ENCODE measurements at regions not wholly inside any gene's neighbourhood (a gene's known extent, or its start where the extent isn't known, plus 50 kb on each side); places are given as distances from the start of the nearest gene placed in this dataset.

DNA sequence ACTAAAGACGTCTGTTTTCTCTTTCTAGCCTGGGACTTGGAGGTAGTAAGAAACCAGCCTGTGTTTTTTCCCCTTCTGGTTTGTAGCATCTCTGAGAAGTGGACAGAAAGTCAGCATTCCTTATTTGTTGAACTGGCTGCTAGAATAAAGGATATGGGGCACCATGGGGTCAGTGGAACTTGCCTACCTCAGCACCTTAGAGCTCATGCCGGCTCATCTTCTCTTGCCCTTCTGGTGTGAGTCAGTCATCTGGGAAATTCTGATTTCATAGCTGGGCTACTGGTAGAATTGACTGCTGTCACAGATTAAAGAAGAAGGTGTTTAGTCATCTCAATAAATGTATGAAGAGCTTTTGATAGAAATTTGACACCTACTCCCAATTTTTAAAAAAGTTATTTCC is 202.7 kb upstream of the TOPAZ1 start:
- no peaks in the 10 kb centered on the region for H3K9me3 ChIP-seq
- in situ Hi-C loops (cut with MboI; ENCODE audit: low sequenced_read_pairs in 4 of 4) (no loop called here), intact Hi-C loops (cut with DNase I; ENCODE audit: low total_unique reads) (no loop called here)
- ATAC-seq (no peak), DNase-seq (no peak)
- H3K27ac ChIP-seq, result no peak overlapping the region
- H3K4me3 ChIP-seq, result no peak overlapping the region
- no peaks in the 10 kb centered on the region for H3K4me1 ChIP-seq
- H3K27me3 ChIP-seq, result no peaks in the 10 kb centered on the region
- TF ChIP-seq POLR2A (IDR thresholded peaks at IDR 0.05), result no peak
- TF ChIP-seq, protein P1, sequence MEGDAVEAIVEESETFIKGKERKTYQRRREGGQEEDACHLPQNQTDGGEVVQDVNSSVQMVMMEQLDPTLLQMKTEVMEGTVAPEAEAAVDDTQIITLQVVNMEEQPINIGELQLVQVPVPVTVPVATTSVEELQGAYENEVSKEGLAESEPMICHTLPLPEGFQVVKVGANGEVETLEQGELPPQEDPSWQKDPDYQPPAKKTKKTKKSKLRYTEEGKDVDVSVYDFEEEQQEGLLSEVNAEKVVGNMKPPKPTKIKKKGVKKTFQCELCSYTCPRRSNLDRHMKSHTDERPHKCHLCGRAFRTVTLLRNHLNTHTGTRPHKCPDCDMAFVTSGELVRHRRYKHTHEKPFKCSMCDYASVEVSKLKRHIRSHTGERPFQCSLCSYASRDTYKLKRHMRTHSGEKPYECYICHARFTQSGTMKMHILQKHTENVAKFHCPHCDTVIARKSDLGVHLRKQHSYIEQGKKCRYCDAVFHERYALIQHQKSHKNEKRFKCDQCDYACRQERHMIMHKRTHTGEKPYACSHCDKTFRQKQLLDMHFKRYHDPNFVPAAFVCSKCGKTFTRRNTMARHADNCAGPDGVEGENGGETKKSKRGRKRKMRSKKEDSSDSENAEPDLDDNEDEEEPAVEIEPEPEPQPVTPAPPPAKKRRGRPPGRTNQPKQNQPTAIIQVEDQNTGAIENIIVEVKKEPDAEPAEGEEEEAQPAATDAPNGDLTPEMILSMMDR (IDR thresholded peaks at IDR 0.05 in 4 of 5, conservative IDR thresholded peaks at IDR 0.05 in 1 of 5), result no peak
- no peaks in the 10 kb centered on the region for H3K36me3 ChIP-seq

DNA sequence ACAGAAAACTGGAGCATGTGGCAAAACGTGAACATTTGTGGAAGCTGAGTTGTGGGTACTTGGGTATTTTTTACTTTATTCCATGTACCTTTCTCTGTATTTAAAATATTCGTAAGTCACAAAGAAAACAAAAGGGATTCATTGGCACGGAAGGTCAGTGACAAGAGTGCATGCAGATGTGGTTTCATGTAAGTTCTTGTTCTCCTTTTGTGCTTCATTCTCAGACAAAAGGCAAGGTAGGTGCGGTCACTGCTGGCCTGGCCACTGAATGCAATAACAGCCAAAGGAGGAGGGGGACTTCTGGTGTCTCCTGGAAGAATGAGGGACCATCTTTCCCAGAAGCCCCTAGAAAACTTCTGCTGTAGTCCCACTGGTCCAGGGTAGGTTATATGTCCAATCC is 200.0 kb upstream of the TOPAZ1 start:
- no peak for ATAC-seq
- Histone ChIP-seq H3K4me1 (no peaks in the 10 kb centered on the region), H3K4me3 (no peak overlapping the region), H3K27ac (no peak overlapping the region), H3K9me3 (no peaks in the 10 kb centered on the region), H3K27me3 (no peaks in the 10 kb centered on the region), H3K36me3 (no peaks in the 10 kb centered on the region)
- intact Hi-C loops (cut with DNase I; ENCODE audit: low total_unique reads), result no loop called here
- TF ChIP-seq, protein P1 (IDR thresholded peaks at IDR 0.05 in 4 of 5, conservative IDR thresholded peaks at IDR 0.05 in 1 of 5), result no peak
- TF ChIP-seq POLR2A (IDR thresholded peaks at IDR 0.05), result no peak
- no peak for DNase-seq
- in situ Hi-C loops (cut with MboI; ENCODE audit: low sequenced_read_pairs in 4 of 4), result no loop called here

DNA sequence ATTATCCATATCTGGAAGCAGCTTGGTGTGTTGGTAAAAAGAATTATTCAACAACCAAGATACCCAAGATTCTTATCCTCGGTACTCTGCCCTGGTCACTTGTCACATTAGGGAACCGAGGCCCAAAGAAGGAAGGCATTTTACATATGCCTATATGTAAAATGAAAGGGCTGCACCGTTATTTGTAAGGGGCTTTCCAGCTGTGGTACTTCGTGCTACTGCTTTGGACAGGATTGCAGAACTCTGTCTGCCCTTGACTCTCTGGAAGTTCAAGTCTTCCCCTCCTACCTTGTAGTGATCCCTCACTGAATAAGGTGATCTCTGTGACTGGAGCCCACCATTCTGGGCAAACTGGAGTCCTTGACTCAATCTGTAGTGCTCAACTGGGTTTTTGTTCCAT is 198.9 kb upstream of the TOPAZ1 start:
- no peak overlapping the region for H3K4me3 ChIP-seq
- H3K36me3 ChIP-seq, result no peaks in the 10 kb centered on the region
- no peak for DNase-seq
- in situ Hi-C loops (cut with MboI; ENCODE audit: low sequenced_read_pairs in 4 of 4), result no loop called here
- H3K27me3 ChIP-seq, result no peaks in the 10 kb centered on the region
- H3K27ac ChIP-seq, result no peak overlapping the region
- H3K4me1 ChIP-seq, result no peaks in the 10 kb centered on the region
- no peak for TF ChIP-seq POLR2A (IDR thresholded peaks at IDR 0.05)
- no peak for ATAC-seq
- H3K9me3 ChIP-seq, result no peaks in the 10 kb centered on the region
- intact Hi-C loops (cut with DNase I; ENCODE audit: low total_unique reads), result no loop called here

DNA sequence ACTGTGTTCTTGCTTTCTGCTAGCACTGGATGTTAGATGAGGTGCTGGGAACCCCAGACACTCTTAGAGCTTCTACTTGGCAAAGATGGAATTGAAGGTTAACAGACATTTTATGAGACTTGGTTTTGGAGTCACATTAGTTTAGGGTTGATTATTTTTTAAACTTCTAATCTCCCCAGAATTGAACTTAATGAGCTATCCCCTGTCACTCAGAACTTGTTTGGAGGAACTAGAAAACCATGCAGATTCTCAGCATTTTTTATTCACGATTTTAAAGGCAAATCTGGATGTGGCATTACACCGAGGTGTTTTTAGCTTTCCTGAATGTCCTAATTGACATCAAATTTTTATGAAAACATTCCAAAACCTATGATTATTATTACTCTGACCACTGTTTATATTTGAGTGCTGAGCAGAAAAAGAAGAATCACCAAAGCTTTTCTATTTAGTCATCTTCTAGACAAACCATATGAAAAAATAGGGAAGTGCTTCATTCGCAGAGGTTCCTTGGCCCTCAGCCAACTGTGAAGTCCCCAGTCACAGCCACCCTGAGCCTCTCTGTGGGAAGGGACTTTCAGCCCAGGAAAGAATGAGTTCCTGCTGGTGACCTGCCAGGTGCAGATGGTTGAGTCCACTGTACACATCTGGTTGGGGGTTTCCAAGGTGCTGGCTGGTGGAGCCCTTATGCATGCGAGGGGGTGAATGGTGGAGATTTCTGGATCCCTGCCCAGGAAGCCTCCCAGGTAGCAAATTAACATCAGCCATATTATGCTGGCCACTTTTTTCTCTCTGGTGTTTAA is 196.0 kb upstream of the TOPAZ1 start:
- H3K27ac ChIP-seq, result no peak overlapping the region
- H3K4me3 ChIP-seq, result no peak overlapping the region
- H3K27me3 ChIP-seq, result no peaks in the 10 kb centered on the region
- intact Hi-C loops (cut with DNase I; ENCODE audit: low total_unique reads) (no loop called here), in situ Hi-C loops (cut with MboI; ENCODE audit: low sequenced_read_pairs in 4 of 4) (no loop called here)
- DNase-seq (no peak), ATAC-seq (no peak)
- H3K9me3 ChIP-seq, result no peaks in the 10 kb centered on the region
- TF ChIP-seq, protein P1 (IDR thresholded peaks at IDR 0.05 in 4 of 5, conservative IDR thresholded peaks at IDR 0.05 in 1 of 5), result no peak
- no peak for TF ChIP-seq POLR2A (IDR thresholded peaks at IDR 0.05)
- no peaks in the 10 kb centered on the region for H3K36me3 ChIP-seq
- no peaks in the 10 kb centered on the region for H3K4me1 ChIP-seq

DNA sequence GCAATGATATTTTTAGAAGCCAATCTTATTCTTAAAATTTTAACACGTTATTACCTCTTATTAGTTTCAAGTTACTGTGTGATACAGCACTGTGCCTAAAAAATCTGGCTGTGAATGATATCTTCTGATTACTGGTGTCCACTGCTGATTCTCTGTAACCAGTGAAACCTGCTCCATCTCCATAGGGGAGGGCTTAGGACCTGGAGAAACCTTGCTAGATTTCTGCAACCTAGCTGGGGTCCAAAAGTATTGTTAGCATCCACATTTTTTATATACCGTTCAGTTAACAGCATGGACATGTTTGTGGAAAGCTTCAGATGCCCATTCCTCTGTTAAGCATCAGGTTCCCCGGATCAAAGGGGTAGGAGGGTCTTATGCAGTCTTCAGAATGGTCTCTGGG is 193.9 kb upstream of the TOPAZ1 start:
- no peaks in the 10 kb centered on the region for H3K27me3 ChIP-seq
- DNase-seq (no peak), ATAC-seq (no peak)
- H3K9me3 ChIP-seq, result no peaks in the 10 kb centered on the region
- intact Hi-C loops (cut with DNase I; ENCODE audit: low total_unique reads) (no loop called here), in situ Hi-C loops (cut with MboI; ENCODE audit: low sequenced_read_pairs in 4 of 4) (no loop called here)
- no peak for TF ChIP-seq POLR2A (IDR thresholded peaks at IDR 0.05)
- TF ChIP-seq, protein P1 (IDR thresholded peaks at IDR 0.05 in 4 of 5, conservative IDR thresholded peaks at IDR 0.05 in 1 of 5), result no peak
- H3K4me3 ChIP-seq, result no peak overlapping the region
- H3K4me1 ChIP-seq, result no peaks in the 10 kb centered on the region
- no peaks in the 10 kb centered on the region for H3K36me3 ChIP-seq
- no peak overlapping the region for H3K27ac ChIP-seq

All from gastrocnemius medialis (tissue), 4 donors.